NCI-H1417 treated with DMSO at 0.1 percent for 48 hours (cell line): ENCODE measurements at regions not wholly inside any gene's neighbourhood (a gene's known extent, or its start where the extent isn't known, plus 50 kb on each side); places are given as distances from the start of the nearest gene placed in this dataset.
"Not testable (repeated sequence)": the region's sequence is repeated elsewhere in the genome, so short reads cannot be mapped to it uniquely, and the experiment has no call there.

ENCODE experiments used
- DNase-seq: peaks from one replicate; lab custom pipeline; 2025; lab: John Stamatoyannopoulos, UW

DNA sequence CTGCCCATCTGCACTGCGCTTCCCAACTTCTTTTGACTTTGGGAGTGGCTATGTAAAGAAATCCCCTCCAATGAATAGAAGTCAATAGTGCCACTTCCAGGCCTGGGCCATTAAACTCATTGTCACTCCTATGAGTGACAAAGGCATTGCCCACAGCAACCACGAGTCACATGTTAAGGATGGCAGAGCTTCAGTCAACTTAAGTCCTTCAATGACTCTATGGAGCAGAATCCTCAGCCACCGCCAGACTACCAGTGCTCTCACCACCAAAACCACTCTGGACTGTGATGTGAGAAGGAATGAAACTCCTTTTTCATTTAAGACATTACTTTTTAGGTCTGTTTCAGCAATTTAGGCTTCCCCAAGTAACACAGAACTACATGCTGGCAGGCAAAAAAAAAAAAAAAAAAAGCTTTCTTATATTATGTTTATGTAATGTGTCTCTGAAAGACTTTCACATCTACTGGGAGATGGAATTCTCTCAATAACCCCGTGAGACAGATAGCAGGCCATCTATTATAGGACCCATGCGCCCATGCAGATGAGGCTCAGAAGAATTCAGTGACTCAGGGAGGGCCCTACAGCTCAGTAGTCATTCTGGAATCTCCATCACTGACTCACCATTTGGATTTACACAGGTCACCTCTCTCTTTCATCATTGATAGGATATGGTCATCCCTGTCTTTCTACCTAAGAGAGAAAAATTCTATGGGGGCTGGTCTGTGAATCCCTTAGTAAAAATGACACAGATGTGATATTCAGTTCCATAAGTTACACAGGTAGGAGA lies 180.5 kb downstream of the CEMIP2 start:
- no peak for DNase-seq

DNA sequence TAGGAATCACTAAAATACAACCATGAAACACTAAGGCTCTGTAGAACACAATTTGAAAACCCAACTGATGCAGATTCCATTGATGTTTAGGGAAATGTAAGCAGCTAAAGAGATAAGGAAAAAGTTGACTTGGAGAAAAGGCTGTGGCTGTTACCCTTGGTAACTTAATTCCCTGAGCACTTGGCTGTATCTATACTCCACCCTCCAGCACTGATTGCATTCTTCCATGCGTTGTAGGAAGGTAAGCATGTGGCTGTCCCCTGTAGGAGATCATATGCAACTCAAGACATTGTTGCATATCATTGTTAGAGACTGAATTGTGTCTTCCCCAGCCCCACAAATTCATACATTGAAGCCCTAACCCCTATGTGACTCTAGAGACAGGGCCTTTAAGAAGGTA lies 184.5 kb downstream of the CEMIP2 start:
- no peak for DNase-seq

DNA sequence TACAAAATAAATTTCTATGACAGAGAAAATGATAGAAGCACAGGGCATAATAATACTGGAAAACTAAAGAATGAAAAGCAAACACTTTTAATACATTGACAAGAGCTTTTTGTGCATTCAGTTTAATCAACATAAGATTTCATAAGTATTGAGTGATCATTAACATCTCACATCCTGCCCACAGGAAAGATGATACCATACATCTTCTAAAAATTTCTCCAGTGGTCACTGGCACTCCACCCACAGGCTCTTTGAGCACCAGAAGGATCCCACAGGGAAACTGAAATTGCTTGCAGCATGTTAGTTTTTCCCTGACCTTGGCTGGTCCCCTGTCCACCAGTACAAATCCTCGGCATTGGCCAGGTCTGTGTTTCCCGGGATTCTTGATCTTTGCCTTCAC lies 186.0 kb downstream of the CEMIP2 start:
- DNase-seq: no peak

DNA sequence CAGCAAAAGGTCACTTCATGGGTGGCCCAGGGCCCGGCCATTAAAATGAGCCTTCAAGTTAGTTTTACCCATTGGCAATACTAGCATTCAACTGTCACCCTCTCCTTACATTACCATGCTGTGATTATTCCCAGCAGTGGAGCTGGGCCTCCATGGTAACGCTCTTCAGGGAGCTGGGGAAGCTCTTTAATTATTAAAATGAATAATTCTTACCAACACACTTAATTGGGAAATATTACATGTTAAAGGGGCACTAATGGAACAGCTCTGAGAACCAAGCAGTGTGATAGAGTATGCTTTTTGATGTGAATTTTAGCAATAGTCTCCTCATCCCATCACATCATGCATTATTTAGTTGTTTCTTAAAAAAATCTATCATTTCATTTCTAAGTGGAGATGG lies 187.2 kb downstream of the CEMIP2 start:
- no peak for DNase-seq

DNA sequence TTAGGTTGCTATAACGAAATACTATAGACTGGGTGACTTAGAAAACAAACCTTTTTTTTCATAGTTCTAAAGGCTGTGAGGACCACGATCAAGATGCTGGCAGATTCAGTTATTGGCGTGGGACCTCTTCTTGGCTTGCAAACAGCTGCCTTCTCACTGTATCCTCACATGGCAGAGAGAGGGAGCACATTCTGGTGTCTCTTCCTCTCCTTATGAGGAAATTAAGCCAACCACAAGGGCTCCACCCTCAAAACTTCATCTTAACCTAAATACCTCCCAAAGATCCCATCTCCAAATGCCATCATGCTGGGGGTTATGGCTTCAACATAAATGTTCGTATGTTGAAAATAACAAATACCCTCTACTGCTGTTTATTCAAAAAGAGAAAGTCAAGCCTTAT lies 197.1 kb downstream of the CEMIP2 start:
- DNase-seq: no peak

DNA sequence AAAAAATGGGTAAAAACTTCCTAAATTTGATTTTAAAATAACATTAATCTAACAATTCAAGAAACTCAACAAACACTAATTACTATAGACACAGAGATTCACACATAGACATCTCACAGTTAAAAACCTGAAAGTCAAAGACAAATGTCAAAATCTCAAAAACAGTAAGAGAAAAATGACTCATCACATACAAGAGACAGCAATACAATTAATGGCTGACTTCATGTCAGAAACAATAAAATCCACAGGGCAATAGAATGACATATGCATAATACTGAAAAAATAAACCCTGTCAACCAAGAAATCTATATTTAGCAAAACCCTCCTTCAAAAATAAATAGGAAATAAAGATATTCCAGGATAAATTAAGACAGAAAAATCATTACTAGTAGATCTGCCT lies 200.4 kb downstream of the CEMIP2 start:
- no peak for DNase-seq

DNA sequence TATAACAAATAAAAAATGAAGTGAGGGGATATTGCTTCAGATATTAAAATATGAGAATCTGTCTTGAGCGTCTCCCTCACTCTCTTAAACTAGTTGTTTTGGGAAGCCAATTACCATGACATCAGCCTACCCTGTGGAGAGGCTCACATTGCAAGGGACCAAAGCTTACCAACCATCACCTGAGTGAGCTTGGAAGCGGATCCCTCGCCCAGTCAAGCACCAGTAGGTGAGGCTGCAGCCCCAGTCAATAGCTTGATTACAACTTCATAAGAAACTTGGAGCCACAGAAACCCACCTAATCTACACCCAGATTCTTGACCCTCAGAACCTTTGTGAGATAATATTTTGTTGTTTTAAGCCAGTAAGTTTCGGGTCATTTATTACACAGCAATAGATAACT lies 206.2 kb downstream of the CEMIP2 start:
- no peak for DNase-seq

DNA sequence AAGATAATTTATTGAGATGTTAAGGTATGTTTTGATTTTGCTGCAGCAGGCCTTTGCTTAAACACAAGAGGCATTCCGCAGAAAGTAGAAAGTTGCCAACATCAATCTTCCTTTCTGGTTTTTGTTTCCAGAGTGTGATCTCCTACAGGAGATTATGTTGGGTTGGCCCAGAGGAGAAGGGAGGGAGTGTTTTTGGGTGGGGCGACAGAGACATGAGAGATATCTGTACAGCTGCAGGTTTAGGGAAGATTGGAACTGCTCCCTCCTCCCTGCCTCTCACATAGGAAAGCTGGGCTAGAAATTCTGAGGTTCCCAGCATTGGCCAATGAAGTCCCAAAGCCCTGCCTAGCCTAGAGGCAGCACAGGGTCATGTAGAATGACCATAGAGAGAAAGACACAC lies 211.0 kb downstream of the CEMIP2 start:
- DNase-seq: no peak

DNA sequence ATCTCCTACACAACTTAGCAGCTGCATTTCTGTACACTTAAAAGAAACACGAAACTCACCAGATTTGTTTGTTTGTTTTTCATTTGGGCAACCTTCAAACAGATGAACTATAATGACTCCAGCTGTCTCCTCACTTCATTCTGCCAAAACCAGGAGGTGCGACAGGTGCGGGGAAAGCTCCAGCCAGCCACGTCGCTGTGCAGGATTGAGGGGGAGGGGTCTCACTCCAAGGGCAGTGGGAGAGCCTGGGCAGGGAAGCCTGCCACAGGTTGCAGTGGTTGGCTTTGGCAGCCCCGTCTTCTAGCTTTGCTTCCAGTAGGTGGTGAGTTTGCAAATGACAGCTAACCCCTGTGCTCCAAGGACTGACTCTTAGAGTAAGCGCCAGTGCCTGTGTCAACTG lies 215.8 kb downstream of the CEMIP2 start:
- DNase-seq: peak; percentile 72

DNA sequence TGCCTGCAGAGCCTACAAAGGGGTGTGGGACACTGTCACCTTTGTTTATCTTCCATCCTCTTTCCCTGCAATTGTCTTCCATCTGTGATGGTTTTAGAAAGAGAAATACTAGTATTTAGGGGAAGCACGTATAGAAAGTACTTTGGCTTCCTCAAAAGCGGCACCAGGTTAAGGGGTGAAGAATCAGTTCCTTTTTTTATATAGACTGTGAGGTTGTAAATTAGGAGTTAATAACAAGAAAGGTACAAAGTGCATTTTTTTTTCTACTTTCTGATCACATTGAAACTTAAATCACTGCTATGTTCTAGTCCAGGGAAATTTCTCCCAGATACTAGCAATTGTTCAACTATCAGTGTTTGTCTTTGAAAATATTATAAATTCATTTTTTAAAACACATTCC lies 219.3 kb downstream of the CEMIP2 start:
- no peak for DNase-seq

DNA sequence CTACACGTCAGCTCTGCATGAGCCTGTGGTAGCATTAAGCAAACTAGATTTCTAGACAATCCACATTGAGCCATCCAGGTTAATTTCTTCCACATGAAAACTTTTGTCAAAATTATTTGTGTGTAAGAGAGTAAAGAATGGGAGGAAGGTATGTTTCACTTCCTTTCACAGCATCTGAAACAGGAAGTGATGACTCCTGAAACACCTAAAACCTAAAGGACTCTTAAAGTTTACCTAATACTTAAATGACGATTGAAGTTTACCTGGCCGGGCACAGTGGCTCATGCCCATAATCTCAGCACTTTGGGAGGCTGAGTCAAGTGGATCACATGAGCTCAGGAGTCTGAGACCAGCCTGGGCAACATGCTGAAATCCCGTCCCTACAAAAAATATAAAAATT lies 223.8 kb downstream of the CEMIP2 start:
- no peak for DNase-seq

DNA sequence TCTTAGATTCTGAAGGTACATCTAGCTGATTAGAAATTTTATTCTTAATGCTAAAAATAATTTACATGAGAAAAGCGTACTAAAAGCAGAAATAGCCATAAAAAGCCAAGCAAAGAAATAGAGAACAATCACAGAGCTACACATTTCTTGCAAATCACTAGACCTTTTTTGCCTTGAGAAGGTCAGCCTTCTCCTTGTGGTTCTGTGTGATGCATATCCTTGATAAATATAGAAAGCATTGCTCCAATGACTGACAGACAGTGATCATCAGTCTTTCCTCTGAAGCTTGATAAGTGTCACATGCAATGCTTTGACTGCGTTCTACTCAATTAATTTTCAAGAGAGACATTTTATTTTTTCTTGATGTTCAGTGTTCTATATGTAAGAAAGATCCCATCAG lies 226.9 kb downstream of the CEMIP2 start:
- no peak for DNase-seq

DNA sequence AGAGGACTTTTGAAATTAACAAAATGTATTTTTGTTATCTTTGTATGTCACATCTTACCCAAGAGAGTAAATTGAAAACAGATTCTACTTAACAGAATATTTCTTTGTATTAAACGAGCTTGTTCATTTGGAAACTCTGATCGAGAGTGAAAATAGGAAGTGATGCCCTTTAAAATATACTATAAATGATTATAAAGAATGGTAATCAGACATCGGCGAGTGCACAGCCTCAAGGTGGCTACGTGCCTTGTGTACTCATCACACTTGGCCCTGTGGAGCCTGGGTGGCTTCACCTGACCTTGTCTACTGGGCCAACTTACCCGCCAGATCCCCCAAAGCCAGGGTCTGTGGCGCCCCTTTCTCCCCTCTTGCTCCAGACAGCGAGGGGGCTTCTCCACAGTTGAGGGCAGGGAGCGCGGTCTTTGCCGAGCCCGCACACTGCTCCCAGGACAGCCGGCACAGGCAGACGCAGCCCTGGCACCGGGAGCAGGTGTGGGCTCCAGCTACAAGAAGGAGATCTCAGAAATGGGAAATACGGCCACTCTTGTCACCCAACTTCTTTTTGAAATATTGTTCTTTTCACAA lies 243.2 kb downstream of the CEMIP2 start:
- DNase-seq: no peak

DNA sequence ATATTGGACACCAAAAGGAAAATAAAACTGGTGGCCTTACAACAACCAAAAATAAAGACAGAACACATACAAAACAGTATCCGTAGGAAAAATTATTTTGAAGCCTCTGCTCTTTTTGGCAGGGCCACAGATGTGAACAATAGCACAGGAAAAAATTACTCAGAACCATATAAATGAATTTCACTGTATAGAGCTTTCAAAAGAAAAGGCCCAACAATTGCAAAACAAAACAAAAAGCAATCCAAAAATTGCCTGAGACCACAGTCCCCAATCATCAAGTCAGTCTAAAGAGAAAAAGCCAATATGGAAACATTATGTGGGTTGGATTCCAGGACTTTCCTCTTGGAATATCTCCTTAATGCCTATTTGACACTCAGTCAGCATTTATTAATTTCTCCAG lies 243.8 kb downstream of the CEMIP2 start:
- no peak for DNase-seq

DNA sequence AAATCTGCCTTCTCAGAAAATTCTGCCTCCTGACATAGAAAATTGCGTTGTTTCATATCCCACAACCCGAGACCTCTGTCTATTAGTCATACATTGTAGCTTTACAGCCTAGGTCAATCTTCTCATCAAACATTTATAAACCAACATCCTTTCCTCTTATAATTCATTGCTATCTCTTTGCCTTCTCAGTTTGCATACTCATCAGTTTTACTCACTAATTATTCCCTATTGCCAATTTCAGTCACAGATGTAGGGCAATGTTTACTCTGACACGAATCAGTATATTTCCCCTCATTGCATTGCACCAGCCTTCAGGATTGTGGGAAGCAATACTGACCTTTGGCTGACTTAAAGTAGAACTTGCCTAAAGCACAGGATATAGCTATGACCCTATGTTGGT lies 247.2 kb downstream of the CEMIP2 start:
- DNase-seq: no peak

DNA sequence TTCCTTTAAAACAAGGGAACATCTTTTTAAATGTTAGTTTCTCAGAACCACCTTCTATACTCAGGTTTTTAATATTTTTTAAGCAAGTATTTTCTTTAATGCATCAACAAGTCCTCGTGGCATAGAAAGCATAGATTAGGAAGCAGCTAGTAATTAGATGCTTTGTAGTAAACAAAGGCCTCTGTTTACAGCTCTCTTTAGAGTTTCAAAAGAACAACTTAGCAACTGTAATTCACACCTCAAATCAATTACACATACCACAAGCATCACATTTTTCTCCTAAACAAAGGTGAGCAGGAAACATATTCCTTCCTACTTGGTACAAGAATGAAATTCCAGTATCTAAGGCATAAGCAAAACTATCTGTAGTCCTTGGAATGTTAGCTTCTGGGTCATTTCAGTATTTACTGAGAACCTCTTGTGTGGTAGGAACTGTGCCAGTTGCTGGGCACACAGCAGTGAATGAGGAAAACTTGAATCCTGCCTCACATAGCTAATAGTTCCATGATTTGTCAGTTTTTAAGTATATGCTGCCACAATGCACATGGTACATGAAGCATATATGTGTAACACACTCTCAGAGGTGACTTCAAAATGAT lies 249.1 kb downstream of the CEMIP2 start:
- no peak for DNase-seq

DNA sequence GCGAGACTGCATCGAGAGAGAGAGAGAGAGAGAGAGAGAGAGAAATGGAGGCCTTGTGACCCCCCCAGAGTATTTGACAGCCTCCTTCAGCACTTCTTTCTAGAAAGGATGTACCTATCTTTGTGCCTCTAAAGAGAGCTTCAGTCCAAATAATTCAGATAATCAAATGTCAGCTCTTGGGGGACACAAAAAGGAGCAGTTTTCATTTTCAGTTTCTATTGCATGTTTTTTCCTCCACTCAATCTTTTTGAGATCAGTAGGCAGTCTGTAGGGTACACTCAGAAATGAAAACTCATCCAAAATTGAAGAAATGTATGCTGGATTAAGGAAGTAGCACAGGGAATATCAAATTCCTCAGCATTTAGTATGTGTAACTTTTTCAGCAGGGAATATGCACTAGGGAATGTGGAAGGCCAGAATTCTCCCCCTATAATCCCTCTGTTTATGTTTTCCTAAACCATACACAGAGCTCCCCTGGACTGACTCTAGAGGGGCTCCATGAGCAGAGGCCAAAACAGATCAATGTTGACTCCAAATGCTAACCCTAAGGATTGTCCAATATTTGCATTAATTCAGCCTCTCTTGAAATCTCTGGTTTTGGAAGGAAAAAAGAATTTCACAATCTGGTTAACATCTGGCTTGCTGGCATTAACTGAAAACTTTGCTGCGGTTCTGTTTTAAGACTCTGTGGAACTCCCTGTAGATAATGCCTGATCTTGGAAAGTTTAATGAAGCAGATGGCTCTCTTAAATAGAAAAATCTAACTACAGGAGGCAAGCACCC lies 250.1 kb downstream of the CEMIP2 start:
- no peak for DNase-seq

DNA sequence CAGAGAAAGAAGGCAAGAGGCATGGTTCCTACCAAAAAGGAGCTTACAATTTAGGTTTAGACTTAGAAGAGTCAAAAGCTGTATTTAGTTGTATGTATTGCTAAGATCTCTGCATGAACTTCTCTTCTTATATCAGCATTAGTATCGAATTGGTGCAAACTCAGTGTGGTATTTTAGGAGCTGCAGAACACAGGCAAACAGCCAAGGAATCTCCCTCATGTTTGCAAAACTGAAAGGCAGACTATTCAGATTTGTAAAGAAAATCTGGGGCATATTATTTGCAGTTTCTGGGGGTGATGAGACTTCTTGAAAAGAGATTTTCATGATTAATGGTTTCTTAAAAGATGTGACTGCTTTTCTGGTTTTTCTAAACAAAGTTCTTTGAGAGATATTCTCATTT lies 252.7 kb downstream of the CEMIP2 start:
- DNase-seq: no peak

DNA sequence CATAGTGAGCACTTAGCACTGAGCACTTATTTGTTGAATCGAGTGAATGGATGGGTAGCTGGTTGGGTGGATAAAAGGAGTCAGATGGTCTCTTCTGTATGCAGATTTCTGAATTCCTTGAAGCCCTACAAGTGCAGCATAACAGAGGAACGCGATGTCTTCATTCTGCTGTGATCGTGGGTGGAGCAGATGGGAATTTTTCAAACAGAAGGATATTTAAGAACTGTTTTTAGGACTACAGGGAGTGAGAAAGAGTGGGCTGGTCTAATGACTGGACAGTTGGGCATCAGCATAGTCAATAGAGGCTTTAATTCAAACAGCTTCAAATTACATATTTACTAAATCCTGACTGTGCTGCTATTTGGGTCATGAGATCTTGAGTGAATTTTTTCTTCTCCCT lies 253.2 kb downstream of the CEMIP2 start:
- no peak for DNase-seq

DNA sequence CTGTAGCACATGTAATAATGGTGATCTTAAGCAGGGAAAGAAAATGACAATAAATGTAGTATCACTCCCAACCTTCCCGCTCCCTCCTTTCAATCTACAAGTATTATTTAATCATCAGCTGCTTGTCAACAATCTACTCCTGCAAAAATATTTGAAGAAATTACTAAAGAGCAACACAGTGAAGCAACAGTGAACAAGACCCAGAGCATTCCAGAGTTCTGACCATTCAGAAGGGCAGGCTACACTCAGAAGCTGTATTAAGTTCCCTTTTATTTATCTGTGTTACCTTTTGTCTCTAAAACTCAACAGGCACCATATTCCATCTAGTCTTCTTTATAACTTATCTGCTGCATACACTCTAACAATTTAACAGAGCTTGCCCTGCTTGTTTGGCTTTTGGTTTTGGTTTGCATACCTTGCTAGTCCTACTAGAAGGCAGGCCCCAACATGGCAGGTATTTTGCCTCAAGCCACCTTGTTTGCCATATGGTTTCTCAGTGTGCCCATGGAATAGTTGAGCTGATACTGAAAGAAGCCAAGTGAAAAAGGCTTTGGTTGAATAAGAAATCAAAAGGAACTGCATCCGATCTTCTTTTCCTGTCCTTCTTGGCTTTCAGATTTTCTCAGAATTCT lies 253.9 kb downstream of the CEMIP2 start:
- DNase-seq: no peak

DNA sequence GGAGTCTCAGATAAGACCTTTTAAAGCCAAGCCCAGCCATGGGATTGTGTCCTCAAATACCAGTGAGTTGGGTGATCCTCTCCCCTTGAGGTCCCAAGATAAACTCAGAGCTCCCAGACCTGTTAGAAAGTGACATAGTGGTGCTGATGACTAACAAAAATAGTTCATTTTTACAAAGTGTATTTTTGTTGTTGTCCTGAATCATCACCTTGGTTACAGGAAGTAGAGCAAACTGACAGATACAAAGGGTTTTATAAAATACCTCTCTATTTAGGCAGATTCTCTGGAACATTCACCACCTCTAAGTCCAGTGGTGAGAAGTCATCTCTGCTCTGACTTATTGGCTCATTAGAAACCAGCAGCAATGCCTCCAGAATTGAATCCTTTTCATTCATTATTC lies 259.3 kb downstream of the CEMIP2 start:
- DNase-seq: no peak

DNA sequence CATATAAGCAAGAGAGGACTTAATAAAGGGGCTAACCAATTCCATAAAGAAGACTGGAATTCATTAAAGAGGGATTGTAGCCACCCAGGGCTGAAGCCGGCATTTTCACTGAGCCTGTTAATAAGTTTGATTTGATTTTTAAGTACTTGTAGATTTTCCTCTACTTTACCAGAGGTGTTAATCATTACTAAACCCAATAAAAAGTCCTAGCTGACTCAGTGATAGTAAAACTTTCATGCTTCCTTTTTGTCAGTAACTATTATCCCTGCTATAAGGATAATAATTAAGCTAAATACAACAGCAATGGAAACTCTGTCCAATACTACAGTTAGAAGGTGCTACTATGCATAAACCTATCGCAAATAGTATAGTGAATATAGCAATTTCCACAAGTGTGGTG lies 260.2 kb downstream of the CEMIP2 start:
- not testable (repeated sequence) for DNase-seq
